Psoas muscle (tissue), 7 donors: ENCODE measurements at regions not wholly inside any gene's neighbourhood (a gene's known extent, or its start where the extent isn't known, plus 50 kb on each side); places are given as distances from the start of the nearest gene placed in this dataset.

ENCODE experiments used
- ATAC-seq, 4 donors: fragments of 200-7000 bp; cut with Tn5 transposase; one replicate each; pipeline ENCODE4 v1.9.1; 2020; ENCODE audit warnings: moderate library complexity in 3 of 4, mild to moderate bottlenecking in 2 of 4
- DNase-seq, 2 donors: peaks; one replicate each; pipeline ENCODE4 v3.0.0-alpha.2; 2020
- H3K27ac ChIP-seq: fragments of 200-600 bp; one replicate; pipeline ENCODE4 v1.8.0; 2022
- H3K27me3 ChIP-seq, 3 donors: fragments of 200-600 bp in 1 of 3; one replicate each; pipeline versions ENCODE4 v1.6.1 to v1.8.0; 2013 to 2022; ENCODE audit warnings: low read length in 2 of 3, mild to moderate bottlenecking in 2 of 3, moderate library complexity in 1 of 3; ENCODE audit not compliant: insufficient read depth in 3 of 3
- H3K36me3 ChIP-seq, 2 donors: fragments of 200-600 bp in 1 of 2; one replicate each; pipeline versions ENCODE4 v1.6.1 to v1.8.0; 2013 to 2022; ENCODE audit warnings: low read depth in 1 of 2, mild to moderate bottlenecking in 1 of 2, moderate library complexity in 1 of 2; ENCODE audit not compliant: insufficient read depth in 1 of 2
- H3K4me1 ChIP-seq: fragments of 200-600 bp; one replicate; pipeline ENCODE4 v1.8.0; 2022
- H3K4me3 ChIP-seq: fragments of 200-600 bp; one replicate; pipeline ENCODE4 v1.8.0; 2022; ENCODE audit warnings: mild to moderate bottlenecking
- H3K9me3 ChIP-seq: fragments of 200-600 bp; one replicate; pipeline ENCODE4 v1.8.0; 2022
- WGBS, 3 donors: extraction: QIAGEN DNeasy Blood & Tissue Kit; methylation state at CpG; one replicate each; pipeline versions ENCODE4 v1.1.6 to v1.1.7; 2013; 5-methylcytosine and 5-hydroxymethylcytosine counted together
- intact Hi-C, 2 donors: fragments of 100-400 bp; cut with DNase I; formaldehyde crosslinking; loops; one replicate each; pipeline versions ENCODE4 v1.11.0 to v1.14.2; 2022
- TF ChIP-seq, protein P1 (sequence below): fragments of 200-600 bp; IDR thresholded peaks from one replicate; pipeline ENCODE4 v1.8.0; 2022; ENCODE audit warnings: antibody characterized with exemption
- donor health status: healthy with polysubstance abuse.
- donor health status: DM: no; HTN: no; CAD: no; lungs with moderate emphysema.
- donor health status: Bipolar disorder and iron deficiency.
- donor health status: healthy.
- donor health status: DM: yes; HTN: yes; CAD: no.
- donor health status: DM: no; HTN: no; CAD: no.
- donor health status: DM: yes; HTN: yes; CAD: no.

DNA sequence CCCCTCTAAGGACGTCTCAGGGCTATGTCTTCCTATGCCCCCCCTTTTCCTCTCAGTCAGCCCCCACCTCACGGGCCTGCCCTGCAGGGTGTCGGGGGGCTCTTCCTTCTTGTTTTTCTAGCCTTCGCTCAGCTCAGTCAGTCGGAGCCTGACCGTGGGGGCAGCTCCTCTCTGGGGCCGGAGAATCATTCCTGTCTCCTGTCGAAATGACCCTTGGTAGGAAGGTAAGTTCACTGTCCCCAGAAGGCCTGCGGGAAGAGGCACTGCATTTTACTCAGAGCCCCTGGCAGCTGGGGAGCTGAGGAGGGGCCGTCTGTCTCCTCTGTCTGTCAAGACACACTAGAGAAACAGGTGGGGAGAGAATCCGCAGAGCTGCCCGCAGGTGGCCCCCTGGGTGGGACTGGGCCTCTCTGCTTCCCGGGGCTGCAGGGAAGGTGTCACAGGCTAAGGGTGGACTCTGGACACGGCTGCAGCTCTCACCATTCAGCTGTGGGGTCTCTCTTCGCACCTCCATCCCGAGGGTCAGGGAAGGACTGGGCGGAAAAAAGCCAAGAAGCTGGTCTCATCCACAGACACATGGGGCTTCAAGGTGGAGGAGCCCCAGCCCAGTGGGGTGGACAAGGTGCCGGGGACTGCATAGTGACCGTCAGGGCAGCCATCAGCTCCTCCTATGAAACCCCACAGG is 112.8 kb upstream of the TNRC6C start:
- H3K27ac ChIP-seq, result no peak overlapping the region

GRCh38 chr17:77846531-77847085 is 111.9 kb upstream of the TNRC6C start:
- peaks cover 14% of the 10 kb centered on the region for H3K4me1 ChIP-seq
- no peaks in the 10 kb centered on the region for H3K36me3 ChIP-seq
- no peaks in the 10 kb centered on the region for H3K27me3 ChIP-seq
- ATAC-seq (no peak), DNase-seq (peak in 1 of 2 donors; percentile 43)
- intact Hi-C loops, result no loop called here
- no peak overlapping the region for H3K4me3 ChIP-seq
- no peaks in the 10 kb centered on the region for H3K9me3 ChIP-seq
- TF ChIP-seq, protein P1, sequence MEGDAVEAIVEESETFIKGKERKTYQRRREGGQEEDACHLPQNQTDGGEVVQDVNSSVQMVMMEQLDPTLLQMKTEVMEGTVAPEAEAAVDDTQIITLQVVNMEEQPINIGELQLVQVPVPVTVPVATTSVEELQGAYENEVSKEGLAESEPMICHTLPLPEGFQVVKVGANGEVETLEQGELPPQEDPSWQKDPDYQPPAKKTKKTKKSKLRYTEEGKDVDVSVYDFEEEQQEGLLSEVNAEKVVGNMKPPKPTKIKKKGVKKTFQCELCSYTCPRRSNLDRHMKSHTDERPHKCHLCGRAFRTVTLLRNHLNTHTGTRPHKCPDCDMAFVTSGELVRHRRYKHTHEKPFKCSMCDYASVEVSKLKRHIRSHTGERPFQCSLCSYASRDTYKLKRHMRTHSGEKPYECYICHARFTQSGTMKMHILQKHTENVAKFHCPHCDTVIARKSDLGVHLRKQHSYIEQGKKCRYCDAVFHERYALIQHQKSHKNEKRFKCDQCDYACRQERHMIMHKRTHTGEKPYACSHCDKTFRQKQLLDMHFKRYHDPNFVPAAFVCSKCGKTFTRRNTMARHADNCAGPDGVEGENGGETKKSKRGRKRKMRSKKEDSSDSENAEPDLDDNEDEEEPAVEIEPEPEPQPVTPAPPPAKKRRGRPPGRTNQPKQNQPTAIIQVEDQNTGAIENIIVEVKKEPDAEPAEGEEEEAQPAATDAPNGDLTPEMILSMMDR, result no peak
- no peak overlapping the region for H3K27ac ChIP-seq
- WGBS, 3 donors, result 64 to 69% (median 68%) methylated on average over 5 of the region's 5 CpGs

More for the DNA sequence above, 112.8 kb upstream of the TNRC6C start:
- 87 to 89% (median 87%) methylated on average over 18 to 19 of the region's 19 CpGs for WGBS, 3 donors
- DNase-seq (peak in 1 of 2 donors; percentile 19), ATAC-seq (no peak)
- H3K9me3 ChIP-seq, result no peaks in the 10 kb centered on the region
- H3K4me3 ChIP-seq, result no peak overlapping the region
- H3K4me1 ChIP-seq, result peaks cover 24% of the 10 kb centered on the region
- no peaks in the 10 kb centered on the region for H3K36me3 ChIP-seq
- TF ChIP-seq, protein P1, result no peak
- intact Hi-C loops, result no loop called here
- H3K27me3 ChIP-seq, result no peaks in the 10 kb centered on the region

DNA sequence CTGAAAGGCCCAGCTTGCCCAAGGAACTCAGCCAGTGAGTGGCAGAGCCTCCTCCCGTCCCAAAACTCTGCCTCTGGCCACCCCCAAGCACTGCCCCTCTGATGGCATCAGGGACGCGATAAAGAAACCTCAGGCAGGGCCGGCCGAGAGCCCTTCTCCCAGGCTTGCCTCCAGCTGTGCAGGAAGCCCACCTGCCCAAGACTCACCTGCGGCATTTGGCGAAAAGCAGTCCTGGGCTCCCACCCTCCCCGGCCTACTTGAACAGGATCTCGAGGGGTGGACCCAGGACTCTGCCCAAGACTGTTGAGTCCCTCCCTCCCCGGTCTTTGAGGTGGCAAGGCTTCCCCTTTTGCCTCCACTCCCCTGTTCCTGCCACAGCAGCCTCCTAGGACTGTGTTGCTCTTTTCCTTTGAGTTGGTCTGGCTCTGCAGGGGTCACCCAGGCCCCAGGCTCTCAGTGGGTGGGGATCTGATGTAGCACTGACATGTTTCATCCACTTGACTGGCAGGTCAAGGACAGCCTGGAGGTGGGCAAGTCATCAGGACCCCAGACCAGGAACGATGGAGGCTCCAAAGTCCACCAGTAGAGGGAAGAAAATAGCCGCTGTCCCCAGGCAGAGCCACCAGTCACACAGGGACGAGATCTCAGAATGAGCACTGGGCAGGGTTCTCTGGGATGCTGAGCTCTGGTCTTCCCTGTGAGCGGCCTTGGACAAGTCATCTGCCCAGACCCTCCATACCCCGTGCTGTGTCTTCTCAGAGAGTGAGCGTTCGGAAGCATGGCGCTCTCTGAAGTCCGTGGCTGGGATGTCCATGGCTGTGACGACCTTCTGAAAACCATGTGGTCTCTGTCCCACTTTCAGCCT is 111.0 kb upstream of the TNRC6C start:
- DNase-seq, result peak in 1 of 2 donors; percentile 49
- H3K4me3 ChIP-seq, result no peak overlapping the region
- H3K9me3 ChIP-seq, result no peaks in the 10 kb centered on the region
- peaks cover 6% of the 10 kb centered on the region for H3K4me1 ChIP-seq
- intact Hi-C loops, result no loop called here
- TF ChIP-seq, protein P1, result no peak
- ATAC-seq, result no peak
- H3K27me3 ChIP-seq, result no peaks in the 10 kb centered on the region
- H3K36me3 ChIP-seq, result no peaks in the 10 kb centered on the region
- H3K27ac ChIP-seq, result no peak overlapping the region
- WGBS, 3 donors, result 86 to 91% (median 88%) methylated on average over 20 of the region's 20 CpGs

- intact Hi-C loops, result no loop called here
- Histone ChIP-seq H3K9me3 (no peaks in the 10 kb centered on the region), H3K27ac (no peak overlapping the region), H3K27me3 (no peaks in the 10 kb centered on the region), H3K36me3 (no peaks in the 10 kb centered on the region), H3K4me1 (no peaks in the 10 kb centered on the region), H3K4me3 (no peak overlapping the region)
- WGBS, 3 donors, result 78 to 87% (median 81%) methylated on average over 12 of the region's 12 CpGs
- DNase-seq (no peak), ATAC-seq (no peak)
- TF ChIP-seq, protein P1, result no peak
These were observed 110.2 kb upstream of the TNRC6C start for GRCh38 chr17:77848257-77848656.
